ENCODE measurements at regions not wholly inside any gene's neighbourhood (a gene's known extent, or its start where the extent isn't known, plus 50 kb on each side); places are given as distances from the start of the nearest gene placed in this dataset.

- TF ChIP-seq, protein P1, sequence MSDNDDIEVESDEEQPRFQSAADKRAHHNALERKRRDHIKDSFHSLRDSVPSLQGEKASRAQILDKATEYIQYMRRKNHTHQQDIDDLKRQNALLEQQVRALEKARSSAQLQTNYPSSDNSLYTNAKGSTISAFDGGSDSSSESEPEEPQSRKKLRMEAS (IDR thresholded peaks at IDR 0.05), result no peak
- no peak for TF ChIP-seq E2F6 (IDR thresholded peaks at IDR 0.05)
- TF ChIP-seq MAFK (IDR thresholded peaks at IDR 0.05; ENCODE audit: low read depth, low read length), result no peak
- TF ChIP-seq TBP (IDR thresholded peaks at IDR 0.05; ENCODE audit: low read depth, low read length), result no peak
- no peak for TF ChIP-seq CHD7 (IDR thresholded peaks at IDR 0.05; ENCODE audit: insufficient replicate concordance, low read length)
- TF ChIP-seq EP300 (IDR thresholded peaks at IDR 0.05; ENCODE audit: borderline replicate concordance in 1 of 2, low read depth in 2 of 2, low read length in 2 of 2), result no peak
- TF ChIP-seq CHD1 (IDR thresholded peaks at IDR 0.05; ENCODE audit: low read depth, low read length), result no peak
Observed at GRCh38 chr9:84590706-84591105, 78.8 kb upstream of the NTRK2 start (continued).

Measured in H1 (cell line).